ENCODE measurements at regions not wholly inside any gene's neighbourhood (a gene's known extent, or its start where the extent isn't known, plus 50 kb on each side); places are given as distances from the start of the nearest gene placed in this dataset.

DNA sequence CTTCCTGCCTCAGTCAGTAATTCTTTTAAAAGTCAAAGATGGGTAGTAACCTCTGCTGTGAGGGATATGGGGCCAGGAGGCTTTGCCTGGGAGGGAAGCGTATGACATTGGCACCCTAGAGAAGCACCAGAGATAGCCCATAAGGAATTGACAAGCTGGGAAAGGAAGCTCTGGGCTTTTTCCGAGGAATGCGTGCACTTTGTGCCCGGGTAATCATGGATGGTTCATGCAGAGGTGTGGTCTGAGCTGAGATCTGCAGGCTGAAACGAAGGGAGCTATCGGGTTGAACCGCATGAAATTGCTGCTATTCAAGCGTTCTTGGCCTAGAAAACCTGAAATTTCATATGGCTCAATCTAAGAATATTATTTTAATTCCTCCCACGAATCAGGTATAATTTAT, 127.7 kb upstream of the TLE3 start:
- TF ChIP-seq, protein P1, sequence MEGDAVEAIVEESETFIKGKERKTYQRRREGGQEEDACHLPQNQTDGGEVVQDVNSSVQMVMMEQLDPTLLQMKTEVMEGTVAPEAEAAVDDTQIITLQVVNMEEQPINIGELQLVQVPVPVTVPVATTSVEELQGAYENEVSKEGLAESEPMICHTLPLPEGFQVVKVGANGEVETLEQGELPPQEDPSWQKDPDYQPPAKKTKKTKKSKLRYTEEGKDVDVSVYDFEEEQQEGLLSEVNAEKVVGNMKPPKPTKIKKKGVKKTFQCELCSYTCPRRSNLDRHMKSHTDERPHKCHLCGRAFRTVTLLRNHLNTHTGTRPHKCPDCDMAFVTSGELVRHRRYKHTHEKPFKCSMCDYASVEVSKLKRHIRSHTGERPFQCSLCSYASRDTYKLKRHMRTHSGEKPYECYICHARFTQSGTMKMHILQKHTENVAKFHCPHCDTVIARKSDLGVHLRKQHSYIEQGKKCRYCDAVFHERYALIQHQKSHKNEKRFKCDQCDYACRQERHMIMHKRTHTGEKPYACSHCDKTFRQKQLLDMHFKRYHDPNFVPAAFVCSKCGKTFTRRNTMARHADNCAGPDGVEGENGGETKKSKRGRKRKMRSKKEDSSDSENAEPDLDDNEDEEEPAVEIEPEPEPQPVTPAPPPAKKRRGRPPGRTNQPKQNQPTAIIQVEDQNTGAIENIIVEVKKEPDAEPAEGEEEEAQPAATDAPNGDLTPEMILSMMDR (IDR thresholded peaks at IDR 0.05; ENCODE audit: control extremely low read depth, extremely low read depth, low read depth, missing control alignments), result no peak
- POLR2A ChIA-PET, result no interaction called here
- DNase-seq (ENCODE audit: extremely low spot score), result no peak
- CTCF ChIA-PET, result interaction anchor here (1.3 kb wide), 1 partner anchor 263 kb away, joined by 3 read pairs; no protein-coding TSS in a partner anchor

DNA sequence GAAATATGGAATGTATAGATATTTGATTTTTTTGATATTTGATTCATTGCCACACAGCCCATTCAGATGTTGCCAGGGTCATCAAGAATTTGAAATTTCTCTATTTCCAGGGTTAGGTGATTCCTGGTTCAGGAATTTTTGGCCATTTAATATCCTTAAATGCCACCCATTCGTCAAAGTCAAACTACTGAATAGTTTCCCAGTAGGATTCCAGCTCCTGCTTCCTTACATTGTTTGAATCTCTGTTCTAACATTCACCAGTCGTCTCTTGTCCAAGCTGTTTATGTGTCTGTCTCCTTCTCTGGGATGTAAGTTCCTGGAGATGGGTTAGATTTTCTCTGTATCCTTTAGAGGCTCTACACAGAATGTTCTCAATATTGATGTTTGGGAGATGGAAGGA, 124.9 kb upstream of the TLE3 start:
- CTCF ChIA-PET, result interaction anchor here (1.2 kb wide), 1 partner anchor 18 kb away, joined by 3 read pairs; no protein-coding TSS in a partner anchor

DNA sequence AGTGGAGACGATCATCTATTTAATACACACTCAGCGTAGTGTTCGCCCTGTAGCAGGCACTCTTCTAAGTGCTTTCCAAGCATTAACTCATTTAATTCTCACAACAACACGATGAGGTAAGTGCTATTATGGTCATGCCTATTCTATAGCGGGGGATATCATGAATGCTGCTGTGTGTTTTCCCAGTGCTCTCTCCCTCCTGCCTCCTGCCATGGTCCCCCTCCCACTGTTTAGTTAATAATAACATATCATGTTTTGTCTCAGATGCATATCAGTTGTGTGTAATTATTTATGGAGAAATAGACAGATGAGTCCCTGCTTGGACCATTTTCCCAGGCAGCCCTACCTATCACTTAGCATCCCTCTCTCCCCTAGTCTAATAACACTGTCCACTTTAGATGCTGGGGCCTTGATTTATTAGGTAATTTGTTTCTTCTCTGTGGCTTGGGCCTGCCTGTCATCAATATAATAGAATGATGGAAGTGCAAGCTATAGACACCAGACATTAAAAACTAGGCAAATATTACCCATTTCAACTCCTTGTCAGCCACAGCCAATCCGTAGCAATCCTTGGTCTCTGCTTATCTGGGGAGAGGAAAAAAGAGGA, 122.9 kb upstream of the TLE3 start:
- TF ChIP-seq, protein P1 (IDR thresholded peaks at IDR 0.05; ENCODE audit: control extremely low read depth, extremely low read depth, low read depth, missing control alignments), result no peak
- ChIA-PET POLR2A (no interaction called here), CTCF (interaction anchor here (0.8 kb wide), 1 partner anchor 19 kb away, joined by 3 read pairs; no protein-coding TSS in a partner anchor)

More for the DNA sequence above, 124.9 kb upstream of the TLE3 start:
- POLR2A ChIA-PET, result no interaction called here
- TF ChIP-seq, protein P1 (IDR thresholded peaks at IDR 0.05; ENCODE audit: control extremely low read depth, extremely low read depth, low read depth, missing control alignments), result no peak
- DNase-seq (ENCODE audit: extremely low spot score), result no peak

DNA sequence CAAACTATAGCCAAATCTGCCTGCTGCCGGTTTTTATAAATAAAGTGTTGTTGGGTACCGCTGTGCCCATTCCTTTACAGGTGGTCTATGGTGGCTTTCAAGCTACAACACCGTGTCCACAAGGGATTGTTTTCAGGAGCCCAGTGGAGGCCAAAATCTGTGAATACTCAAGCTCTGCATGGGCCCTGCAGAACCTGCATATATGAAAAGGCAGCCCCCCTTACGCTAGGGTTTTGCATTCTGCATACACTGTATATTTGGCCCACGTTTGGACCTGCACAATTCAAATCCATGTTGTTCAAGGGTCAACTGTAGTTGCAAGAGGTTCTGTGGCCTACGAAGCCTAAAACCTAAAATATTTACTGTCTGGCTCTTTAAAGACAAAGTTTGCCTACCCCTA, 122.2 kb upstream of the TLE3 start:
- no peak for DNase-seq (ENCODE audit: extremely low spot score)
- TF ChIP-seq, protein P1 (IDR thresholded peaks at IDR 0.05; ENCODE audit: control extremely low read depth, extremely low read depth, low read depth, missing control alignments), result no peak
- CTCF ChIA-PET, result no interaction called here
- POLR2A ChIA-PET, result no interaction called here

More for the DNA sequence above, 122.9 kb upstream of the TLE3 start:
- DNase-seq (ENCODE audit: extremely low spot score), result no peak

DNA sequence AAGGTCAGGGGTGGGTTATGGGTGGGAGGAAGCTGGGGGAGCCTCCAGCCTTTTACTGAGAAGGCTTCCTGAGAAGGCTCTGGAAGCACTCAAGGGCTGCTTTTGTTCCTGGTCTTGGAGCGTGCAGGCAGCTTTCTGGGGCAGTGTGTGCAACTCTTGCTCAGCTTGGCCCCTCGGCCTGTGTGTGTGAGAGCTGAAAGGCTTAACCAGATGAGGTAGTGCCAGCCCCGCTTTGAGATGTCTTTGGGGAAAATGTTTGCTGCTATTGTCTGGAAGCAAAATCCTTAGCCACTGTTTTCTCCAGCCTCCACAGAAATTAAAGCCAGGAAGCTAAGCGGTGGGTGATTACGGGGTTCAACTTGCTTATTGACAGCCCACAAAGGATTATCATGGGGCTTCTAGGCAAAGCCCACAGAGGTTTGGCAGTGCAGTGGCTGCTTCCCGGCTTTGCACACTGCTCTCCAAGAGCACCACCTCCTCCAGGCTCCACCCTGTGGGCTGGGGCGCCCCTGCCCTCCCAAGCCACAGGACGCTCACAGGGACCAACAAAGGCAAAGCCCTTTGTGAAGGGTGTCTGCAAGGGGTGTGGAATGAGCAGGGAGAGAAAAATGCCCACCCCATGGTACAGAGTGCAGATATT, 121.7 kb upstream of the TLE3 start:
- no peak for DNase-seq (ENCODE audit: extremely low spot score)
- ChIA-PET POLR2A (no interaction called here), CTCF (no interaction called here)
- TF ChIP-seq, protein P1 (IDR thresholded peaks at IDR 0.05; ENCODE audit: control extremely low read depth, extremely low read depth, low read depth, missing control alignments), result no peak

DNA sequence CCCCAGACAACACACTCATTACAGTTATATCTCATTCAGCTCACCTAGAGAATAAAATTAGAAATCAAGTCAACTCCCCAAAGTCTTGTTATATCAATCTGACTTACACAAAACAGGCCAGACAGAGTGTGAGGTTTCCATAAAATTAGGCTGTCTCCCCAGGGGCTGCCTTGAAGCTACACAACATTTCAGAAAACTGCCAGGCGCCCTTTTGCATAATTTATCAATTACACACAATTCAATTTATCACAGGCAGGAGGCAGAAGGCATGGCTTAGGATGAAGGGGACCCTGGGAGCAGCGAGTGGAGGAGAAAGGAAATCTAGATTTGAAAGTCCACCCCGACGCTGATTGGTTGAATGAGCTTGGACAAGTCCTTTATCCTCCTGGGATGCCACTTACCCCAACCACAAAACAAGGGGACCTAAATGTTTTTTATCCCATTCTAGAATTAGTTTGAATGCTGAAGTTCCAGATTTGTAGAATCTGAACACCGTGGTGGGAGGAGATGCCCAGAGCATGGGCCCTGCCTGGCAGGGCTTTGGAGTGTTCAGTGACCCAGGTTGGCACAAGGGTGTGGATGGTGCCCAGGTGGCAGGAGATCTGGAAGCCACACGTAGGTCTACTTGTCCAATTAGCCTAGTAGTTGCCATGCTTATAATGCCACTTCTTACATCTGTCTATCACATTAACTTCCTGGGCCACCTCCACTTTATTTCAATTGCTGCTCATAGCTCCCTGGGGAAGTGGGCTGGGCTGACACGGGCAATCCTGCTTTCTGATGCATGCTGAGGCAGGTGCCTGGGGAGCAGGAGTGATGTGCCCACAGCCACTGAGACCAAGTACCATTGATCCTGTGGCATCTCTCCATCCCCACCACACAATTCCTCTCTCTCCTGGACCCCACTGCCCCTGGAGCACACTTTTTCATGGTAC, 119.8 kb upstream of the TLE3 start:
- POLR2A ChIA-PET, result no interaction called here
- CTCF ChIA-PET, result no interaction called here
- DNase-seq (ENCODE audit: extremely low spot score), result no peak
- TF ChIP-seq, protein P1 (IDR thresholded peaks at IDR 0.05; ENCODE audit: control extremely low read depth, extremely low read depth, low read depth, missing control alignments), result no peak

All from GM10248 (cell line).